KMS-11 (cell line): ENCODE measurements at regions not wholly inside any gene's neighbourhood (a gene's known extent, or its start where the extent isn't known, plus 50 kb on each side); places are given as distances from the start of the nearest gene placed in this dataset.

ENCODE experiments used
- H2AFZ ChIP-seq: fragments of 200-600 bp; sonication (generic); 2 replicates; pipeline ENCODE4 v1.6.1; 2016; ENCODE audit warnings: antibody characterized with exemption, mixed run types, low read depth
- H3K27ac ChIP-seq: fragments of 200-600 bp; sonication (generic); 2 replicates; pipeline ENCODE4 v1.6.1; 2016; ENCODE audit warnings: mild to moderate bottlenecking, mixed run types
- H3K27me3 ChIP-seq: fragments of 200-600 bp; sonication (generic); 2 replicates; pipeline ENCODE4 v1.6.1; 2017; ENCODE audit warnings: mild to moderate bottlenecking, low read depth, mixed run types, moderate library complexity; ENCODE audit not compliant: insufficient read depth
- H3K36me3 ChIP-seq: fragments of 200-600 bp; sonication (generic); 2 replicates; pipeline ENCODE4 v1.6.1; 2017; ENCODE audit warnings: mild to moderate bottlenecking, mixed run types; ENCODE audit not compliant: insufficient read depth
- H3K4me1 ChIP-seq: fragments of 200-600 bp; sonication (generic); 2 replicates; pipeline ENCODE4 v1.6.1; 2016; ENCODE audit warnings: mild to moderate bottlenecking, low read depth, mixed run types; ENCODE audit not compliant: poor library complexity, severe bottlenecking
- H3K4me2 ChIP-seq: fragments of 200-600 bp; sonication (generic); 2 replicates; pipeline ENCODE4 v1.7.0; 2016; ENCODE audit warnings: mild to moderate bottlenecking, mixed run types
- H3K4me3 ChIP-seq: fragments of 200-600 bp; sonication (generic); IDR thresholded peaks from 2 replicates; pipeline ENCODE4 v1.6.1; 2017; ENCODE audit warnings: low read depth, low read length, mixed read lengths; ENCODE audit not compliant: insufficient read depth
- H3K79me2 ChIP-seq: fragments of 200-600 bp; sonication (generic); 2 replicates; pipeline ENCODE4 v1.6.1; 2016; ENCODE audit warnings: low read depth, mixed run types; ENCODE audit not compliant: insufficient read depth
- H3K9ac ChIP-seq: fragments of 200-600 bp; sonication (generic); 2 replicates; pipeline ENCODE4 v1.6.1; 2016; ENCODE audit warnings: mild to moderate bottlenecking, mixed run types
- H4K20me1 ChIP-seq: fragments of 200-600 bp; sonication (generic); 2 replicates; pipeline ENCODE4 v1.6.1; 2016; ENCODE audit warnings: mild to moderate bottlenecking, mixed run types; ENCODE audit not compliant: insufficient read depth
- CTCF ChIP-seq: fragments of 200-600 bp; sonication (generic); conservative IDR thresholded peaks from 2 replicates; pipeline ENCODE4 v1.6.1; 2017; ENCODE audit warnings: low read depth, mild to moderate bottlenecking, antibody characterized with exemption, low read length, moderate library complexity, mixed read lengths

- no peak overlapping the region for H3K4me2 ChIP-seq
- H2AFZ ChIP-seq = no peak overlapping the region
- H3K79me2 ChIP-seq = no peaks in the 10 kb centered on the region
- no peak overlapping the region for H3K9ac ChIP-seq
- H3K4me3 ChIP-seq = no peak overlapping the region
- no peak overlapping the region for H3K27ac ChIP-seq
- H3K4me1 ChIP-seq = peaks cover 25% of the 10 kb centered on the region
- H3K27me3 ChIP-seq = peaks cover 6% of the 10 kb centered on the region; the same call in 1 of the 2 replicates
- H4K20me1 ChIP-seq = no peaks in the 10 kb centered on the region
- no peaks in the 10 kb centered on the region for H3K36me3 ChIP-seq
- no peak for TF ChIP-seq CTCF
Measured at GRCh38 chr12:66062290-66062625, 68.3 kb downstream of the LLPH start.

- H3K27me3 ChIP-seq = peaks cover 6% of the 10 kb centered on the region; the same call in 1 of the 2 replicates
- no peaks in the 10 kb centered on the region for H3K79me2 ChIP-seq
- H3K27ac ChIP-seq = no peak overlapping the region
- H3K4me1 ChIP-seq = peaks cover 20% of the 10 kb centered on the region
- no peak overlapping the region for H3K4me2 ChIP-seq
- no peaks in the 10 kb centered on the region for H4K20me1 ChIP-seq
- no peak overlapping the region for H3K4me3 ChIP-seq
- TF ChIP-seq CTCF = no peak
- no peak overlapping the region for H3K9ac ChIP-seq
- H3K36me3 ChIP-seq = no peaks in the 10 kb centered on the region
- H2AFZ ChIP-seq = no peak overlapping the region
Measured at GRCh38 chr12:66061557-66062289, 68.8 kb downstream of the LLPH start.

DNA sequence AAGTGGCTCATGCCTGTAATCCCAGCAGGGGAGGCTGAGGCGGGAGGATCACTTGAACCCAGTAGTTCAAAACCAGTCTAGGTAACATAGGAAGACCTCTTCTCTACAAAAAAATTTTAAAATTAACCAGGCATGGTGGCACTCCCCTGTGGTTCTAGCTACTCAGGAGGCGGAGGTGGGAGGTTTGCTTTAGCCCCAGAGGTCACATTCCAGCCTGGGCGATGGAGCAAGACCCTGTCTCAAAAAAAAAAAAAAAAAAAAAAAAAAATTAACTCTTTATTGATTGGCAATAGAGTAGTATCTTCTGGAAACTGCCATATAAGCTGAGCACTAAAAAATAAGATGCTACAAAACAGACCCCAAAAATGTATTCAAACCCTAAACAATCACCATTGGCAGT lies 69.5 kb downstream of the LLPH start:
- Histone ChIP-seq H2AFZ (no peak overlapping the region), H3K27ac (no peak overlapping the region), H4K20me1 (no peaks in the 10 kb centered on the region), H3K36me3 (no peaks in the 10 kb centered on the region), H3K9ac (no peak overlapping the region), H3K4me1 (peaks cover 13% of the 10 kb centered on the region), H3K4me2 (no peak overlapping the region), H3K79me2 (no peaks in the 10 kb centered on the region), H3K27me3 (peaks cover 6% of the 10 kb centered on the region; the same call in 1 of the 2 replicates), H3K4me3 (no peak overlapping the region)
- no peak for TF ChIP-seq CTCF

DNA sequence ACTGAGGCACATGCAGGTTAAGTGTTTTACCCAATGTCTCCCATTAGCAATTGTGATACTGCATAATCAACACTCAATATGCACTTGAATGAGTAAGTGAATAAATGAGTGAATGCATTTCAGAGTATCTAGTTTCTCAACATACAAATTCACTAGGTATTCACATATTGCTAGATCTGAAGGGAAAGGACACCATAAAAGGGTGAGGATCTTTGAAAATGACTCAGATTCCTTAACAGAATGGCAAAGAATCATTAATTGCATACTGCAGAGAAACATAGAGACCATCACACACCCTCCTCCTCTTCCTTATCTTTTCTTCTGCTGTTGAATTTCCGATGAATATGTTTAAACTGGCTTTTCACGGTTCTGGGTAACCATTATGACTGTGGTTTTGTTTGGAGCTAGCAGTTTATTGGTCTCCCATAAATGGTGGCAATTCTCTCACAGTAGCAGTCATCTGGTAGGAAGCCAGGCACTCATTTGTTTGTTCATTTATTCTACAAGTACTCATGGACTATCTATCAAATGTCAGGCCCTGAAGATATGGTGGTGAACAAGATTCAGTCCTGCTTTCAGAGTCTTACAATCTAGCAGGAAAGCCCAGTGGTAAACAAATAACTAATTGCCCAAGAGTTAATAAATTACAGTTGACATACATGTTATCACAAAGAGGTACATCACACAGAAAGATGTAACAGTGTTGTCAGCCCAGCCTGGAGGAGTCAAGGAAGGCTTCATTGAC lies 70.2 kb downstream of the LLPH start:
- Histone ChIP-seq H3K4me3 (no peak overlapping the region), H3K9ac (no peak overlapping the region), H3K36me3 (no peaks in the 10 kb centered on the region), H3K27ac (no peak overlapping the region), H3K79me2 (no peaks in the 10 kb centered on the region), H3K4me2 (no peak overlapping the region), H2AFZ (no peak overlapping the region), H3K4me1 (peaks cover 6% of the 10 kb centered on the region), H4K20me1 (no peaks in the 10 kb centered on the region), H3K27me3 (peaks cover 6% of the 10 kb centered on the region; the same call in 1 of the 2 replicates)
- TF ChIP-seq CTCF = no peak
